ENCODE measurements at regions not wholly inside any gene's neighbourhood (a gene's known extent, or its start where the extent isn't known, plus 50 kb on each side); places are given as distances from the start of the nearest gene placed in this dataset.

DNA sequence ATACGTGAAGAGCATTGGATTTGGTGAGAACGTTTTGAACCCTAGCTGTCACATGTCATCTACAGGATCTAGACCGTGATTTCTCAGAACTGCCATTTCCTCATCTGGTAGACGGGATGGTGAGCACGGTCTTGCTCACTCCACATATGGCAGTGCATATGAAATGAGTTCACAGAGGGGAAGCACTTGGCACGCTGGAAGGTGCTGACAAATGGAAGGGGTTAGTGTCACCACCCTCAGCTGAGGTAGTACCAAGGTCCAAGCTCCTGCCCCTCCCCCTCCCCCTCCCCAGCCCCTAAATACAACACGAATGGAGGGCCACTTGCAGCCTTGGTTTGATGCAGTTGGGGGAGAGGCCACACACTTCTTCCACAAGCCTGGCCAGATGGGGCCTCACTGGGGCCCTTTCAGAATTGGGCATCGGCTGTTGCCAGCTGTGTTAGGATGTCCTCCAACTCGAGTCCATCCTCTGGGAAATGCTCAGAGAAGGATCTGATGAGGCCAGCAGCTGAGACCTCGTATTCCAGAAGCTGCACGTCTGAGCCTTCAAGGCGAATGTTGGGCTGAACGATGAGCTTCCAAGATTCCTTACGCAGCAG, 322.4 kb downstream of the ANXA1 start:
- TF ChIP-seq Cebpa-rat (IDR thresholded peaks at IDR 0.05): no peak
- no peak overlapping the region for H3K9ac ChIP-seq
- no peak overlapping the region for H3K27ac ChIP-seq
- H3K4me1 ChIP-seq: peaks cover 0 to 11% (median 8%) of the 10 kb centered on the region in 10 experiments; a peak in 12 of 20 replicates
- H3K4me2 ChIP-seq: no peak overlapping the region
- no peaks in the 10 kb centered on the region for H4K20me1 ChIP-seq
- H3K36me3 ChIP-seq: no peaks in the 10 kb centered on the region
- H3K4me3 ChIP-seq: no peak overlapping the region
- H3K9me3 ChIP-seq (replicated peaks in 1 of 11): peaks cover 0 to 11% (median 3%) of the 10 kb centered on the region in 11 experiments; a peak in 6 of 22 replicates
- H3K27me3 ChIP-seq: no peaks in the 10 kb centered on the region

DNA sequence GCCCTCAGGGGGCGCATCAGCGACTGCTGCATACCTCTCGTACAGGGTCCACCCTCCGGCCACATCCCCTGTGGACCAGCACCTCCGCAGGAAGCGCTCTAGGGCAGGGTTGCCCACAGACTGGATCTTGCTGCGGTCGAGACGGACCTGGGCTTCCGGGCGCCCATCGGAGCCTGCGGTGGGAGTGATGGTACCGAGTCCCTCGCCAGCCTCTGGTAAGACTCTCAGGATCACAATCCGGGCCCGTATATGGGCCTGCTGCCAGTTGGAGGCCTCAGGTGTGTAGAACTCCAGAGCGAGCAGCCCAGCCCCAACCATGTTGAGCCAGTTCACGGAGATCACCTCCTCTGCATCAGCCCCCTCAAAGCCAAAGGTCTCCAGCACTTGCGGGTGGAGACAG, 323.0 kb downstream of the ANXA1 start:
- no peak overlapping the region for H3K9ac ChIP-seq
- H3K4me1 ChIP-seq: peaks cover 0 to 11% (median 8%) of the 10 kb centered on the region in 10 experiments; a peak in 12 of 20 replicates
- no peaks in the 10 kb centered on the region for H4K20me1 ChIP-seq
- H3K36me3 ChIP-seq: no peaks in the 10 kb centered on the region
- no peaks in the 10 kb centered on the region for H3K27me3 ChIP-seq
- H3K27ac ChIP-seq: no peak overlapping the region
- no peak overlapping the region for H3K4me2 ChIP-seq
- peaks cover 0 to 11% (median 3%) of the 10 kb centered on the region in 11 experiments; a peak in 6 of 22 replicates for H3K9me3 ChIP-seq (replicated peaks in 1 of 11)
- no peak overlapping the region for H3K4me3 ChIP-seq
- no peak for TF ChIP-seq Cebpa-rat (IDR thresholded peaks at IDR 0.05)

DNA sequence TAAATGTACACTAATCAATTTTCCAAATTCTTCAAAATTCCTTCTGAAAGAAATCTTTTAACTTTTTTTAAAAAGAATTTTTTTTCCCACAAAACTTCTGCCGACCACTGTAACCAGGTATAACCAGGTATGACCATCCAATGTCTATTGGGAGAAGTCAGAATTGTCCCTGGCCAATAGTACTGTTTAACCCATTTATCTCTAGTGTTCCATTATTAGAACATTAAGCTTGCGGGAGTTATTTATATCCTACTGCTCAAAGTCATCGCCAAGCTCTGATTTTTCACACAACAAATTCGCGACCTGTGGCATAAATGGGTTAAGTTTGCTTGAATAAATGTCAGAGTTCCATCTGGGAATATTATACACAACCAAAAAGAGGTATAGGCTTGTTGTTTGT, 343.2 kb downstream of the ANXA1 start:
- no peak overlapping the region for H3K4me3 ChIP-seq
- no peak overlapping the region for H3K27ac ChIP-seq
- TF ChIP-seq Cebpa-rat (IDR thresholded peaks at IDR 0.05): no peak
- H3K9ac ChIP-seq: no peak overlapping the region
- H4K20me1 ChIP-seq: no peaks in the 10 kb centered on the region
- H3K4me1 ChIP-seq: no peaks in the 10 kb centered on the region
- H3K9me3 ChIP-seq (replicated peaks in 1 of 11): peaks cover 0 to 19% (median 11%) of the 10 kb centered on the region in 11 experiments; a peak in 10 of 22 replicates
- no peaks in the 10 kb centered on the region for H3K36me3 ChIP-seq
- H3K4me2 ChIP-seq: no peak overlapping the region
- H3K27me3 ChIP-seq: no peaks in the 10 kb centered on the region

DNA sequence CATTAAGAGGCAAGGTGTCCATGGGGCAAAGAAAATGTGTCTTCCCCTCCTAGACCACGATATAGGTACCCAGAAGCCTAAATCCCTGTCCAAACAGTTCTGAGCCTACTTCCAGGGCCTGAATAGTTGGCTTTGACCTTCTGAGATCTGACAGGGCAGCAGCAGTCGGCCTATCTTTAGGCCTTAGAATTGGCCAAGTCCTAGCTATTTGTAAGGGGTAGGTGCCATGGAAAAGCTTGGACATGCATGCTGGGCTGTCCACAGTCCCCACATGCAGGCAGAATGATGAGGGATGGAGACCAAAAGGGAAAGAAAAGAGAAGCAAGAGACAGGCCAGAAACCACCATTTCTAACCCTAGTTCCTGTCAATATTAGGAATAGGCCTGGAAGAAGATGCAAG, 346.1 kb downstream of the ANXA1 start:
- Histone ChIP-seq H3K4me2 (no peak overlapping the region), H3K4me1 (no peaks in the 10 kb centered on the region), H3K9ac (no peak overlapping the region), H3K36me3 (no peaks in the 10 kb centered on the region), H3K4me3 (no peak overlapping the region), H3K27me3 (no peaks in the 10 kb centered on the region), H3K9me3 (replicated peaks in 1 of 11) (peaks cover 0 to 14% (median 11%) of the 10 kb centered on the region in 11 experiments; a peak in 10 of 22 replicates), H4K20me1 (no peaks in the 10 kb centered on the region), H3K27ac (no peak overlapping the region)
- no peak for TF ChIP-seq Cebpa-rat (IDR thresholded peaks at IDR 0.05)

DNA sequence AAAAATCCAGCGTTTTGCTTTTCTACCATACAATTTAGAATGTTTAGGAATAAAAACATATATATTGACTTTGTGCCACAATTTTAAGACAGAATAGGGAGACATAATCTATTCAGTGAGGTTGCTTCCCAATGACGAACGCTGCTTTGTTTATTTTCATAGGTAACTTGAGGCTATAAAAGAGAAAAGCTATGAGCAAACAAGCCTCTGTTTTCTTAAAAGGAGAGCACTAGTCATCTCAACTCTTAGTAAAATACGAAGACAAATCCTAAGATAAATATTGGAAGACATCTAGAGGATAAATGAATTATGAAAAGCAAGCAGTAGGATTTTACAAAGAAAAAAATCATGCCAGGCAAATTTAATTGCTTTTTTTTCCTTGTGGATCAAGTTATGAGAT, 363.6 kb downstream of the ANXA1 start:
- H3K4me3 ChIP-seq: no peak overlapping the region
- no peak for TF ChIP-seq Cebpa-rat (IDR thresholded peaks at IDR 0.05)

DNA sequence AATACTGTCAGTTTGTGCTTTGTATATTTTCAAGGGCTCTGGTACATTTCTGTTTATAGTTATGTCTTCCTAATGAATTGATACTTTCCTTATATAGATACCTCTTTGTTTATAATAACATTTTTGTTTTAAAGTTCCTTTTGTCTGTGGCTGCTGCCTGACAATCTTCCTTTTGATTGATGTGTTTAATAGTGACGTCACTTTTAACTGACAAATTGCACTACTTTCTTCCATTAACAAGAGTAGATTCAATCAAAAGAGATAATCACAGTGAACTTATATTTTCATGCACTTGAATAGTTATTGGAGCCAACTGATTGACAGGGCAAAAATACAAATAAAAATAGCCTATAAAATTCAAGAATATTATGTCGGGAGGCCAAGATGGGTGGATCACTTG, 371.7 kb downstream of the ANXA1 start:
- TF ChIP-seq Cebpa-rat (IDR thresholded peaks at IDR 0.05): no peak
- H3K4me2 ChIP-seq: no peak overlapping the region
- H3K9ac ChIP-seq: no peak overlapping the region
- H3K36me3 ChIP-seq: no peaks in the 10 kb centered on the region
- H3K4me1 ChIP-seq: no peaks in the 10 kb centered on the region
- H3K27ac ChIP-seq: no peak overlapping the region
- no peak overlapping the region for H3K4me3 ChIP-seq
- H3K9me3 ChIP-seq (replicated peaks in 1 of 11): peaks cover 0 to 8% (median 0%) of the 10 kb centered on the region in 11 experiments; a peak in 3 of 22 replicates
- no peaks in the 10 kb centered on the region for H3K27me3 ChIP-seq
- no peaks in the 10 kb centered on the region for H4K20me1 ChIP-seq

More for the DNA sequence above, 363.6 kb downstream of the ANXA1 start:
- no peaks in the 10 kb centered on the region for H3K4me1 ChIP-seq
- H3K4me2 ChIP-seq: no peak overlapping the region
- H3K9ac ChIP-seq: no peak overlapping the region
- no peaks in the 10 kb centered on the region for H3K9me3 ChIP-seq (replicated peaks in 1 of 11)
- no peaks in the 10 kb centered on the region for H3K27me3 ChIP-seq
- H4K20me1 ChIP-seq: no peaks in the 10 kb centered on the region
- H3K36me3 ChIP-seq: no peaks in the 10 kb centered on the region
- no peak overlapping the region for H3K27ac ChIP-seq

DNA sequence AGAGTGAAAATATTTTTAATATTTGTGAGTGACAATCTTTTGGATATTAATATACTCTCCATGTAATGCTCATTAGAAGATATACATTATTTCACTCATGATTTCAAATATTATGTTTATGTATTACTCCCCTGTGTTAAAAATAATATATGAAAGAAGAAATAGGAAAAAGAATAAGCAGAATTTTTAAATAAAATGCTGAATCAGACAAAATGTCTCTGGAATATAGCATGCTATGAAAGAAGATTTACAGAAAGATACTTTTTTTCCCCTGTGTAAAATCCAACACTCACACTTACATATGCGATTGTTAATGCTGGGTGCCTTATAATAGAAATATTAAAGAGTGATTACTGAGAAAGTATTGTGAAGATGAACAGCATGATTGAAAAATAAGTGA, 373.7 kb downstream of the ANXA1 start:
- H4K20me1 ChIP-seq: no peaks in the 10 kb centered on the region
- H3K27ac ChIP-seq: no peak overlapping the region
- TF ChIP-seq Cebpa-rat (IDR thresholded peaks at IDR 0.05): no peak
- no peaks in the 10 kb centered on the region for H3K4me1 ChIP-seq
- peaks cover 0 to 8% (median 0%) of the 10 kb centered on the region in 11 experiments; a peak in 3 of 22 replicates for H3K9me3 ChIP-seq (replicated peaks in 1 of 11)
- H3K36me3 ChIP-seq: no peaks in the 10 kb centered on the region
- no peak overlapping the region for H3K4me2 ChIP-seq
- H3K9ac ChIP-seq: no peak overlapping the region
- H3K4me3 ChIP-seq: no peak overlapping the region
- H3K27me3 ChIP-seq: no peaks in the 10 kb centered on the region

DNA sequence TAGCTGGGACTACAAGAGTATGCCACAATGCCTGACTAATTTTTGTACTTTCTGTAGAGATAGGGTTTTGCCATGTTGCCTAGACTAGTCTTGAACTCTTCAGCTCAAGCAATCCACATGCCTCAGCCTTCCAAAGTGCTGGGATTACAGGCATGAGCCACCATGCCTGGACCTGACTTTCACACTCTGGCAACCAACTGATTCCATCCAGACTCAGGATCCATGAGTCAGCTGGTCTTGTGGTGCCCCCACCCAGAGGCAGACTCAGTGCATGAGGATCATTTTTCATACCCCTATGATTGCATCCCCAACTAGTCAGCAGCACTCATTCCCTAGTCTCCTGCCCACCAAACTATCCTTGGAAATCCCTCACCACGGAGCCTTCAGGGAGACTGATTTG, 375.9 kb downstream of the ANXA1 start:
- Histone ChIP-seq H3K4me1 (no peaks in the 10 kb centered on the region), H3K4me2 (no peak overlapping the region), H3K4me3 (no peak overlapping the region), H3K9me3 (replicated peaks in 1 of 11) (peaks cover 0 to 8% (median 0%) of the 10 kb centered on the region in 11 experiments; a peak in 3 of 22 replicates), H3K9ac (no peak overlapping the region), H3K27ac (no peak overlapping the region), H4K20me1 (no peaks in the 10 kb centered on the region), H3K36me3 (no peaks in the 10 kb centered on the region), H3K27me3 (no peaks in the 10 kb centered on the region)
- TF ChIP-seq Cebpa-rat (IDR thresholded peaks at IDR 0.05): no peak

DNA sequence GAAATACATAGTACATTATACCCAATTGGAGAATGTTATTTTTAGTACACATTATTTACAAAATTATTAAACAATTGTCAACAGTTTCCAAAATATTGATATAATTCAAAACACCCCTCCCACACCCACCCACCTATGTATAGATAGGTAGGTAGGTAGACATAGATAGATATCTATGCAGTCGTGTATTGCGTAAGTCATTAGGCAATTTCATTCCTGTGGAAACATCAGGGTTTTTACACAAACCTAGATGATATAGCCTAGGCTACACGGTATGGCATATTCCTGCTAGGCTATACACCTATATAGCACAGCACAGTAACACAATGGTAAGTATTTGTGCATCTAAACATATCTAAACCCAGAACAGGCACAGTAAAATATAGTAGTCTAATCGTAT, 377.3 kb downstream of the ANXA1 start:
- Histone ChIP-seq H3K9ac (no peak overlapping the region), H3K4me2 (no peak overlapping the region), H3K4me3 (no peak overlapping the region), H3K36me3 (no peaks in the 10 kb centered on the region), H3K27me3 (no peaks in the 10 kb centered on the region), H4K20me1 (no peaks in the 10 kb centered on the region), H3K27ac (no peak overlapping the region), H3K4me1 (no peaks in the 10 kb centered on the region), H3K9me3 (replicated peaks in 1 of 11) (peaks cover 0 to 8% (median 0%) of the 10 kb centered on the region in 11 experiments; a peak in 5 of 22 replicates)
- TF ChIP-seq Cebpa-rat (IDR thresholded peaks at IDR 0.05): no peak

DNA sequence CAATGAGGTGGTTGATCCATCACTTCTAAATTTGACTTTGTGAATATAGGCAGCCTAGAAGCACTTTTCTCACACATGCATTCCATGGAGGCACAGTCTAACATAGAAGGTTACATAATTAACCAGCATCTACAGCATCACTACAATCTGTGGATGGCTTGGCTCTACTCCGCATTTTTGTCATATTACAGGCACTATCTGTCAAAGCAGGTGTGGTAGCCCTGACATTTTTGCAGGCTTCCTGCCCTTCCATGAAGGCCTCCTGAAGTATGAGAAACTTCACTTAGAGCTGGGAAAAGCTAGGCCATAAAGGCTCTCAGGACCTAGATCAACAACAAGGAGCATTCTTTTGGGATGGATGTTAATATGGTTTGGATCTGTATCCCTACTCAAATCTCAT, 378.0 kb downstream of the ANXA1 start:
- Histone ChIP-seq H3K27ac (no peak overlapping the region), H3K36me3 (no peaks in the 10 kb centered on the region)
- TF ChIP-seq Cebpa-rat (IDR thresholded peaks at IDR 0.05): no peak

More for the DNA sequence above, 378.0 kb downstream of the ANXA1 start:
- Histone ChIP-seq H3K4me2 (no peak overlapping the region), H3K27me3 (no peaks in the 10 kb centered on the region), H3K9ac (no peak overlapping the region), H4K20me1 (no peaks in the 10 kb centered on the region), H3K4me1 (no peaks in the 10 kb centered on the region), H3K9me3 (replicated peaks in 1 of 11) (peaks cover 0 to 8% (median 0%) of the 10 kb centered on the region in 11 experiments; a peak in 5 of 22 replicates), H3K4me3 (no peak overlapping the region)

All from BLaER1 treated with 17β-estradiol and CSF1 and Interleukin-3, amounts not matched to agents 10 nM and 100 nM (cell line).